PC-9 (cell line): ENCODE measurements at regions not wholly inside any gene's neighbourhood (a gene's known extent, or its start where the extent isn't known, plus 50 kb on each side); places are given as distances from the start of the nearest gene placed in this dataset.
A peak's percentile ranks its signal among the peaks of the same experiment; 100 is the strongest.

Experiments used
- BruUV-seq: library from RNA; stranded (reverse); fragments of 400-500 nt; replicated peaks from 2 replicates; lab custom pipeline; 2021; lab: Mats Ljungman, UMichigan
- CTCF ChIA-PET: fragments of 300-600 bp; sonication (Branson Sonifier 250); formaldehyde crosslinking; loops from one replicate; lab custom pipeline; 2022; ENCODE audit warnings: antibody characterized with exemption; lab: Charles Lee
- POLR2A ChIA-PET: fragments of 300-600 bp; sonication (Branson Sonifier 250); formaldehyde crosslinking; loops from one replicate; lab custom pipeline; 2022; ENCODE audit warnings: antibody characterized with exemption; ENCODE audit not compliant: unreplicated experiment; lab: Charles Lee
- DNase-seq, 2 experiments: peaks; one replicate each; pipeline versions ENCODE4 v3.0.0 to v3.0.0-alpha.2; 2015 to 2022; ENCODE audit warnings: mixed read lengths in 1 of 2
- H2AFZ ChIP-seq: fragments of 200-600 bp; sonication (generic); 2 replicates; pipeline ENCODE4 v1.8.1; 2017; ENCODE audit warnings: antibody characterized with exemption
- H3F3A ChIP-seq: fragments of 200-600 bp; sonication (generic); 2 replicates; pipeline ENCODE4 v1.8.1; 2017; ENCODE audit warnings: antibody characterized with exemption, mild to moderate bottlenecking, low read depth; ENCODE audit not compliant: insufficient read depth
- H3K27ac ChIP-seq: fragments of 200-600 bp; sonication (generic); 2 replicates; pipeline ENCODE4 v1.6.1; 2016; ENCODE audit warnings: mixed run types
- H3K27me3 ChIP-seq: fragments of 200-600 bp; sonication (generic); 2 replicates; pipeline ENCODE4 v1.6.1; 2016; ENCODE audit warnings: low read depth, mixed run types; ENCODE audit not compliant: insufficient read depth
- H3K36me3 ChIP-seq: fragments of 200-600 bp; sonication (generic); 2 replicates; pipeline ENCODE4 v1.6.1; 2016; ENCODE audit warnings: low read depth, mixed run types
- H3K4me1 ChIP-seq: fragments of 200-600 bp; sonication (generic); replicated peaks from 2 replicates; pipeline ENCODE4 v1.6.1; 2016; ENCODE audit warnings: mixed run types; ENCODE audit not compliant: insufficient read depth
- H3K4me2 ChIP-seq: fragments of 200-600 bp; sonication (generic); 2 replicates; pipeline ENCODE4 v1.6.1; 2017; ENCODE audit warnings: mixed run types
- H3K4me3 ChIP-seq: fragments of 200-600 bp; sonication (generic); 2 replicates; pipeline ENCODE4 v1.6.1; 2016; ENCODE audit warnings: mixed run types
- H3K79me2 ChIP-seq: fragments of 200-600 bp; sonication (generic); 2 replicates; pipeline ENCODE4 v1.6.1; 2017; ENCODE audit warnings: low read depth, mixed run types
- H3K9me2 ChIP-seq: fragments of 200-600 bp; sonication (generic); 2 replicates; pipeline ENCODE4 v1.8.1; 2017; ENCODE audit warnings: mild to moderate bottlenecking; ENCODE audit not compliant: insufficient read depth
- H3K9me3 ChIP-seq: fragments of 200-600 bp; sonication (generic); 2 replicates; pipeline ENCODE4 v1.8.1; 2016; ENCODE audit warnings: low read depth; ENCODE audit not compliant: insufficient read depth
- H4K20me1 ChIP-seq: fragments of 200-600 bp; sonication (generic); 2 replicates; pipeline ENCODE4 v1.8.1; 2017; ENCODE audit not compliant: insufficient read depth
- EZH2 ChIP-seq: fragments of 200-600 bp; sonication (generic); IDR thresholded peaks from 2 replicates; pipeline ENCODE4 v1.8.0; 2017; ENCODE audit warnings: antibody characterized with exemption, low read depth
- intact Hi-C: fragments of 100-400 bp; cut with micrococcal nuclease; formaldehyde crosslinking; loops from one replicate; pipeline ENCODE4 v1.10.0; 2022; ENCODE audit not compliant: unreplicated experiment
- TF ChIP-seq, protein P1 (sequence below): fragments of 200-600 bp; sonication (generic); conservative IDR thresholded peaks from 2 replicates; pipeline ENCODE4 v1.6.1; 2017; ENCODE audit warnings: mixed run types, antibody characterized with exemption, mild to moderate bottlenecking, moderate library complexity

DNA sequence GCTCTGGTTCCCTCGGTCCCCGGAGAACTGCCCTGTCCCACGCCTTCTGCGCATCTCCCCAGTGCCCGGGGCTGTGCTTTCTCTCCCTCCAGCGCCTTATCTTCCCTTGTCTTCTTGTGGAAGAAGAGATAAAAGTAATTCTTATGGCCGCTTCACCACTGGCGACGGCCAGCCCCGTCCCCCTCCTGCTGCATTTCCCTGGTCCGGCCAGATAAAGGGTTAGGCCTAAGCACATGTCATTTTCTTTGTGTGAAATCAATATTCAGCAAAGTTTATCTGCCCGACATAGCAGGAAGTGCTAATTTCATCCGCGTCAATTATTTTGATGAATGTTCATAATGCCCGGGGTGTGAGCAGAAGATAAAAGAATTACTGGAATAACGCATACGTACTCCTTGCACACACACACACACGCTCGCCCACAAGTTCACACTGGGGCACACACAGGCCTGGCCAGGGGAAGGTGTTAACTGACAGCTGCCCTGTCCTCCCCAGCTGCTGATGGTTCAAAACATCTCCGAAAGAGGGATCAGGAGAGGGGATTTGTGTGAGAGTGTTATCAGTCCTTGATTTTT is 177.7 kb upstream of the LHX5 start:
- Histone ChIP-seq H4K20me1 (no peaks in the 10 kb centered on the region), H3K79me2 (no peaks in the 10 kb centered on the region), H3K27ac (no peak overlapping the region), H3K36me3 (no peaks in the 10 kb centered on the region), H2AFZ (no peak overlapping the region), H3K4me2 (no peak overlapping the region), H3F3A (no peaks in the 10 kb centered on the region), H3K9me2 (no peaks in the 10 kb centered on the region), H3K9me3 (no peaks in the 10 kb centered on the region), H3K27me3 (no peaks in the 10 kb centered on the region), H3K4me3 (no peak overlapping the region), H3K4me1 (peaks cover 8% of the 10 kb centered on the region; the same call in 1 of the 2 replicates)
- TF ChIP-seq, protein P1, sequence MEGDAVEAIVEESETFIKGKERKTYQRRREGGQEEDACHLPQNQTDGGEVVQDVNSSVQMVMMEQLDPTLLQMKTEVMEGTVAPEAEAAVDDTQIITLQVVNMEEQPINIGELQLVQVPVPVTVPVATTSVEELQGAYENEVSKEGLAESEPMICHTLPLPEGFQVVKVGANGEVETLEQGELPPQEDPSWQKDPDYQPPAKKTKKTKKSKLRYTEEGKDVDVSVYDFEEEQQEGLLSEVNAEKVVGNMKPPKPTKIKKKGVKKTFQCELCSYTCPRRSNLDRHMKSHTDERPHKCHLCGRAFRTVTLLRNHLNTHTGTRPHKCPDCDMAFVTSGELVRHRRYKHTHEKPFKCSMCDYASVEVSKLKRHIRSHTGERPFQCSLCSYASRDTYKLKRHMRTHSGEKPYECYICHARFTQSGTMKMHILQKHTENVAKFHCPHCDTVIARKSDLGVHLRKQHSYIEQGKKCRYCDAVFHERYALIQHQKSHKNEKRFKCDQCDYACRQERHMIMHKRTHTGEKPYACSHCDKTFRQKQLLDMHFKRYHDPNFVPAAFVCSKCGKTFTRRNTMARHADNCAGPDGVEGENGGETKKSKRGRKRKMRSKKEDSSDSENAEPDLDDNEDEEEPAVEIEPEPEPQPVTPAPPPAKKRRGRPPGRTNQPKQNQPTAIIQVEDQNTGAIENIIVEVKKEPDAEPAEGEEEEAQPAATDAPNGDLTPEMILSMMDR: no peak
- no peak for TF ChIP-seq EZH2
- ChIA-PET POLR2A (interaction anchor here (0.7 kb wide), 1 partner anchor 219 kb away, joined by 5 read pairs; no protein-coding TSS in a partner anchor), CTCF (no interaction called here)
- BruUV-seq: no TSS peak
- no peak for DNase-seq
- intact Hi-C loops: no loop called here

DNA sequence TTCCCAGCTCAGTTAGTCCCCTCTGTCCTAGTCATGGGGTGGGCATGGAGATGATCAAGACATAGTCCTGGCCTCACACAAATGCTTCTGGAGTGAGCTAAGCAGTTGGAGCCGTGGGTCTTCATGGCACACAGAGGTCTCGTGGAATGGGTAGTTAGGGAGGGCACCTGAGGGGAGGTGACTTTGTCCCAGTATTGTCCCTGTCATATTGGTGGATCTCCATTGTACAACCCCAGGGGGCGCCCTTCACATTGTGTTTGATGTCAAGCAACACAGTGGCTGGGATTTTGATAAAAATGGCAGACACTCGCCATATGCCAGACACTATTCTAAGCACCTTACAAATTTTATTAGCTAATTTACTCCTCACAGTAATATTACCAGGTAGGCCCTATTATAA is 175.4 kb upstream of the LHX5 start:
- POLR2A ChIA-PET: no interaction called here
- TF ChIP-seq, protein P1: peak; percentile 38; the same call in 1 of the 2 replicates
- no peak for TF ChIP-seq EZH2
- H2AFZ ChIP-seq: no peak overlapping the region
- H3K4me1 ChIP-seq: peaks cover 8% of the 10 kb centered on the region; the same call in 1 of the 2 replicates
- no peaks in the 10 kb centered on the region for H3K36me3 ChIP-seq
- intact Hi-C loops: loop anchor here (1.0 kb wide), 1 partner anchor 265 kb away; no protein-coding TSS in a partner anchor
- peak in 1 of 2 experiments; percentile 21 for DNase-seq
- no peaks in the 10 kb centered on the region for H3K9me2 ChIP-seq
- H3K27me3 ChIP-seq: peaks cover 10% of the 10 kb centered on the region; the same call in 1 of the 2 replicates
- no peaks in the 10 kb centered on the region for H3F3A ChIP-seq
- H3K4me2 ChIP-seq: no peak overlapping the region
- no peak overlapping the region for H3K27ac ChIP-seq
- BruUV-seq: no TSS peak
- no peak overlapping the region for H3K4me3 ChIP-seq
- no peaks in the 10 kb centered on the region for H4K20me1 ChIP-seq
- CTCF ChIA-PET: no interaction called here
- no peaks in the 10 kb centered on the region for H3K9me3 ChIP-seq
- H3K79me2 ChIP-seq: no peaks in the 10 kb centered on the region

DNA sequence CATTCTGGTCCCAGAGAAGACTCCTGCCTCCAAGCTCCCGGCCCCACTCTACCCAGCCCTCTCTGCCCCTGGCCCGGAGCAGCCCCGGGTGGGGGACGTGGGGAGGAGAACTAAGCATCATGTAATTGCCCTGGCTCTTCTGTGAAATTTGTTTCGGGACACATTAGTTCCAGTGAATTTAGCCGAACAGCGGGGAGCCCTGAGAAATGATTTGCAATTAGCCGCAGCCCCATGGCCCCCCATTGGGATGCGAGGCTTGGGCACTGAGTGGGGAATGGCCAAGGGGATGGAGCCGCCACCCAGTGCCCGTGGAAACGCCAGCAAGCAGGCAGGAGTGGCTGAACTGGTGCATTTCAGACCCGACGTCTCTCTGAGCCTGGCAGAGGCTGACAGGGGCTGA is 173.9 kb upstream of the LHX5 start:
- no peaks in the 10 kb centered on the region for H3K36me3 ChIP-seq
- H2AFZ ChIP-seq: no peak overlapping the region
- H3K4me1 ChIP-seq: peaks cover 8% of the 10 kb centered on the region; the same call in 1 of the 2 replicates
- H3K4me3 ChIP-seq: no peak overlapping the region
- peaks cover 12% of the 10 kb centered on the region; the same call in 1 of the 2 replicates for H3K27me3 ChIP-seq
- H3K9me3 ChIP-seq: no peaks in the 10 kb centered on the region
- H3K27ac ChIP-seq: no peak overlapping the region
- no peaks in the 10 kb centered on the region for H3F3A ChIP-seq
- no peaks in the 10 kb centered on the region for H3K79me2 ChIP-seq
- BruUV-seq: no TSS peak
- CTCF ChIA-PET: no interaction called here
- no peaks in the 10 kb centered on the region for H3K9me2 ChIP-seq
- H4K20me1 ChIP-seq: no peaks in the 10 kb centered on the region
- DNase-seq: no peak
- TF ChIP-seq, protein P1: no peak
- TF ChIP-seq EZH2: no peak
- POLR2A ChIA-PET: no interaction called here
- intact Hi-C loops: no loop called here
- no peak overlapping the region for H3K4me2 ChIP-seq
